ENCODE measurements at regions not wholly inside any gene's neighbourhood (a gene's known extent, or its start where the extent isn't known, plus 50 kb on each side); places are given as distances from the start of the nearest gene placed in this dataset.

DNA sequence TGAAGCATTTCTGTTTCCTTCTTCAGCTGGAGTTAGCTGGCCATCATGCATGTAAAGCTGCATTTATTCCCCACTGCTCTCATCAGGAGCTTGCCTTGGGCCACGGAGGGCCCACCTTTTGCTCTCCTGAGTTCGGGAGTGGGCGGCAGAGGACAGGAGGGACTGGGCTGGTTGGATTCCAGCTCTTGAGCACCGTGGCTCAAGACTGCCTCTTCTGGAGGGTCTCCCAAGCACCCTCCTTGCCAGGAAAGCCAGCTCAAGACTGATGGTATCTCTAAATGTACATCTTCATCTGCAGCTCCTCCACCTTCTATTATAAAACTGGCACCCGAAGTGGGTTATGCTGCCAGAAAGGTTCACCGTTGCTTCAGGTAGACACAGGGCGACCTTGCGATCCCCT is 399.6 kb upstream of the IRX1 start:
- DNase-seq (ENCODE audit: low spot score in 2 of 2) = no peak
- no peak overlapping the region for H3K4me3 ChIP-seq (ENCODE audit: low read depth, poor library complexity, severe bottlenecking)
- intact Hi-C loops (cut with DNase I; ENCODE audit: low total_unique reads) = no loop called here
- WGBS, 2 donors = 68 to 78% methylated on average over 8 of the region's 8 CpGs
- TF ChIP-seq, protein P1, sequence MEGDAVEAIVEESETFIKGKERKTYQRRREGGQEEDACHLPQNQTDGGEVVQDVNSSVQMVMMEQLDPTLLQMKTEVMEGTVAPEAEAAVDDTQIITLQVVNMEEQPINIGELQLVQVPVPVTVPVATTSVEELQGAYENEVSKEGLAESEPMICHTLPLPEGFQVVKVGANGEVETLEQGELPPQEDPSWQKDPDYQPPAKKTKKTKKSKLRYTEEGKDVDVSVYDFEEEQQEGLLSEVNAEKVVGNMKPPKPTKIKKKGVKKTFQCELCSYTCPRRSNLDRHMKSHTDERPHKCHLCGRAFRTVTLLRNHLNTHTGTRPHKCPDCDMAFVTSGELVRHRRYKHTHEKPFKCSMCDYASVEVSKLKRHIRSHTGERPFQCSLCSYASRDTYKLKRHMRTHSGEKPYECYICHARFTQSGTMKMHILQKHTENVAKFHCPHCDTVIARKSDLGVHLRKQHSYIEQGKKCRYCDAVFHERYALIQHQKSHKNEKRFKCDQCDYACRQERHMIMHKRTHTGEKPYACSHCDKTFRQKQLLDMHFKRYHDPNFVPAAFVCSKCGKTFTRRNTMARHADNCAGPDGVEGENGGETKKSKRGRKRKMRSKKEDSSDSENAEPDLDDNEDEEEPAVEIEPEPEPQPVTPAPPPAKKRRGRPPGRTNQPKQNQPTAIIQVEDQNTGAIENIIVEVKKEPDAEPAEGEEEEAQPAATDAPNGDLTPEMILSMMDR (IDR thresholded peaks at IDR 0.05) = no peak

- intact Hi-C loops (cut with DNase I; ENCODE audit: low total_unique reads) = no loop called here
- DNase-seq (ENCODE audit: low spot score in 2 of 2) = no peak
Observed at GRCh38 chr5:3194684-3195083, 400.9 kb upstream of the IRX1 start.

GRCh38 chr5:3194271-3194670 is 401.4 kb upstream of the IRX1 start:
- 61 to 68% methylated on average over 7 of the region's 7 CpGs for WGBS, 2 donors
- TF ChIP-seq, protein P1 (IDR thresholded peaks at IDR 0.05) = no peak
- no peak for TF ChIP-seq POLR2A (IDR thresholded peaks at IDR 0.05)
- intact Hi-C loops (cut with DNase I; ENCODE audit: low total_unique reads) = no loop called here
- no peak for DNase-seq (ENCODE audit: low spot score in 2 of 2)
- no peak overlapping the region for H3K4me3 ChIP-seq (ENCODE audit: low read depth, poor library complexity, severe bottlenecking)

More at GRCh38 chr5:3194684-3195083, 400.9 kb upstream of the IRX1 start:
- H3K4me3 ChIP-seq (ENCODE audit: low read depth, poor library complexity, severe bottlenecking) = no peak overlapping the region
- TF ChIP-seq POLR2A (IDR thresholded peaks at IDR 0.05) = no peak
- TF ChIP-seq, protein P1 (IDR thresholded peaks at IDR 0.05) = no peak
- 57 to 66% methylated on average over 13 of the region's 13 CpGs for WGBS, 2 donors

DNA sequence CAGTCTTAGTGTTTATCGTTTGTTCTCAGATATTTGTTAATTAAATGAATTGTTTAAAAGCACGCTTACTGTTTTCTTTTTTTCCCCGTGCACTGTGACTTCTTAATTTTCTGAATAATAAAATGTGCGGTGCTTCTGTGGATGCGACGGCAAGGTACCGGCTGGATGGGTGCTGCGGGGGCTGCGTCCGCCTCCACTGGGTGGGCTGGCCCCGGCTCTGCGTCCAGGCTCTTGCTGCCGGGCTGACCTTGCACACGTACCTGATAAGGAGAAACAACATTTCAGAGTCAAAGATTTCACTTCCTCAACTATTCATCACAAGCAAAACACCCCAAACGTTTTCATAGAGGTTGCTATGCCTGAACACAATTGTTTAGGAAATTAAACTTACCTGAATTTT is 404.0 kb upstream of the IRX1 start:
- no peak overlapping the region for H3K4me3 ChIP-seq (ENCODE audit: low read depth, poor library complexity, severe bottlenecking)
- 85 to 89% methylated on average over 15 of the region's 15 CpGs for WGBS, 2 donors
- TF ChIP-seq, protein P1 (IDR thresholded peaks at IDR 0.05) = no peak
- no peak for TF ChIP-seq POLR2A (IDR thresholded peaks at IDR 0.05)
- intact Hi-C loops (cut with DNase I; ENCODE audit: low total_unique reads) = no loop called here
- DNase-seq (ENCODE audit: low spot score in 2 of 2) = no peak

GRCh38 chr5:3190930-3191329 is 404.7 kb upstream of the IRX1 start:
- intact Hi-C loops (cut with DNase I; ENCODE audit: low total_unique reads) = no loop called here
- WGBS, 2 donors = 87 to 92% methylated on average over 10 of the region's 10 CpGs
- no peak for TF ChIP-seq POLR2A (IDR thresholded peaks at IDR 0.05)
- TF ChIP-seq, protein P1 (IDR thresholded peaks at IDR 0.05) = no peak
- no peak for DNase-seq (ENCODE audit: low spot score in 2 of 2)
- no peak overlapping the region for H3K4me3 ChIP-seq (ENCODE audit: low read depth, poor library complexity, severe bottlenecking)

GRCh38 chr5:3190433-3190832 is 405.2 kb upstream of the IRX1 start:
- no peak for DNase-seq (ENCODE audit: low spot score in 2 of 2)
- WGBS, 2 donors = 38 to 55% methylated on average over 1 of the region's 1 CpG
- intact Hi-C loops (cut with DNase I; ENCODE audit: low total_unique reads) = no loop called here
- no peak overlapping the region for H3K4me3 ChIP-seq (ENCODE audit: low read depth, poor library complexity, severe bottlenecking)
- TF ChIP-seq, protein P1 (IDR thresholded peaks at IDR 0.05) = no peak
- TF ChIP-seq POLR2A (IDR thresholded peaks at IDR 0.05) = no peak

Data from lower leg skin (tissue), 4 donors.